Activated CD4-positive, alpha-beta T cell treated with anti-CD3 and anti-CD28 coated beads, Interleukin-2, amount 10 ng/mL, durations not matched to agents 24 days and 14 days (primary cell): ENCODE measurements at regions not wholly inside any gene's neighbourhood (a gene's known extent, or its start where the extent isn't known, plus 50 kb on each side); places are given as distances from the start of the nearest gene placed in this dataset.
"Not testable (repeated sequence)": the region's sequence is repeated elsewhere in the genome, so short reads cannot be mapped to it uniquely, and the experiment has no call there.

Experiments used
- DNase-seq: peaks from one replicate; pipeline ENCODE4 v3.0.0; 2022
- H3K27ac Mint-ChIP-seq: one replicate; pipeline ENCODE4 v1.8.0; 2022; ENCODE audit warnings: mild to moderate bottlenecking, mixed read lengths
- H3K27me3 Mint-ChIP-seq: one replicate; pipeline ENCODE4 v1.8.0; 2022; ENCODE audit warnings: mixed read lengths
- H3K36me3 Mint-ChIP-seq: one replicate; pipeline ENCODE4 v1.8.0; 2022; ENCODE audit warnings: low read depth, mild to moderate bottlenecking, mixed read lengths
- H3K4me1 Mint-ChIP-seq: one replicate; pipeline ENCODE4 v1.8.0; 2021; ENCODE audit warnings: mixed read lengths
- H3K4me3 Mint-ChIP-seq: one replicate; pipeline ENCODE4 v1.8.0; 2022; ENCODE audit warnings: mild to moderate bottlenecking, moderate library complexity, mixed read lengths
- H3K9me3 Mint-ChIP-seq: one replicate; pipeline ENCODE4 v1.8.0; 2021; ENCODE audit warnings: mixed read lengths
- intact Hi-C: fragments of 100-400 bp; cut with micrococcal nuclease; formaldehyde crosslinking; loops from one replicate; pipeline ENCODE4 v1.15.1; 2023

GRCh38 chr2:21234464-21235120 lies 110.8 kb downstream of the TDRD15 start:
- no peaks in the 10 kb centered on the region for H3K36me3 Mint-ChIP-seq
- H3K9me3 Mint-ChIP-seq, result peaks cover under 1% of the 10 kb centered on the region
- H3K4me3 Mint-ChIP-seq, result no peak overlapping the region
- H3K27me3 Mint-ChIP-seq, result no peaks in the 10 kb centered on the region
- H3K27ac Mint-ChIP-seq, result no peak overlapping the region
- intact Hi-C loops, result no loop called here
- no peak for DNase-seq
- no peaks in the 10 kb centered on the region for H3K4me1 Mint-ChIP-seq

- intact Hi-C loops, H3K36me3 Mint-ChIP-seq: not testable (repeated sequence)
Observed at GRCh38 chr2:21239749-21240148, 116.0 kb downstream of the TDRD15 start.

GRCh38 chr2:21244161-21244560 lies 120.4 kb downstream of the TDRD15 start:
- DNase-seq, result no peak
- Mint-ChIP-seq H3K9me3 (peaks cover 10% of the 10 kb centered on the region), H3K36me3 (no peaks in the 10 kb centered on the region), H3K27me3 (no peaks in the 10 kb centered on the region), H3K27ac (no peak overlapping the region), H3K4me3 (no peak overlapping the region), H3K4me1 (no peaks in the 10 kb centered on the region)
- intact Hi-C loops, result no loop called here

More at GRCh38 chr2:21239749-21240148, 116.0 kb downstream of the TDRD15 start:
- H3K27me3 Mint-ChIP-seq, DNase-seq, H3K27ac Mint-ChIP-seq, H3K4me3 Mint-ChIP-seq, H3K4me1 Mint-ChIP-seq, H3K9me3 Mint-ChIP-seq: not testable (repeated sequence)

- Mint-ChIP-seq H3K4me3 (no peak overlapping the region), H3K27ac (no peak overlapping the region), H3K4me1 (no peaks in the 10 kb centered on the region), H3K9me3 (no peaks in the 10 kb centered on the region), H3K36me3 (no peaks in the 10 kb centered on the region), H3K27me3 (no peaks in the 10 kb centered on the region)
- intact Hi-C loops, result no loop called here
- DNase-seq, result no peak
Observed at GRCh38 chr2:21245565-21245964, 121.8 kb downstream of the TDRD15 start.

- H3K9me3 Mint-ChIP-seq, result no peaks in the 10 kb centered on the region
- H3K4me1 Mint-ChIP-seq, result no peaks in the 10 kb centered on the region
- no peak for DNase-seq
- H3K27me3 Mint-ChIP-seq, result no peaks in the 10 kb centered on the region
- H3K36me3 Mint-ChIP-seq, result no peaks in the 10 kb centered on the region
- intact Hi-C loops, result no loop called here
- no peak overlapping the region for H3K4me3 Mint-ChIP-seq
- no peak overlapping the region for H3K27ac Mint-ChIP-seq
Observed at GRCh38 chr2:21249367-21249766, 125.6 kb downstream of the TDRD15 start.

GRCh38 chr2:21250673-21251072 lies 126.9 kb downstream of the TDRD15 start:
- DNase-seq, result no peak
- Mint-ChIP-seq H3K36me3 (no peaks in the 10 kb centered on the region), H3K27me3 (no peaks in the 10 kb centered on the region), H3K4me1 (no peaks in the 10 kb centered on the region), H3K4me3 (no peak overlapping the region), H3K27ac (no peak overlapping the region), H3K9me3 (no peaks in the 10 kb centered on the region)
- intact Hi-C loops, result no loop called here

- no peak overlapping the region for H3K27ac Mint-ChIP-seq
- H3K4me1 Mint-ChIP-seq, result no peaks in the 10 kb centered on the region
- no peaks in the 10 kb centered on the region for H3K27me3 Mint-ChIP-seq
- no peak overlapping the region for H3K4me3 Mint-ChIP-seq
- no peaks in the 10 kb centered on the region for H3K36me3 Mint-ChIP-seq
- H3K9me3 Mint-ChIP-seq, result no peaks in the 10 kb centered on the region
- DNase-seq, result peak; percentile 31
- intact Hi-C loops, result no loop called here
Observed at GRCh38 chr2:21251216-21251980, 127.6 kb downstream of the TDRD15 start.

GRCh38 chr2:21253311-21254027 lies 129.7 kb downstream of the TDRD15 start:
- H3K27me3 Mint-ChIP-seq, result no peaks in the 10 kb centered on the region
- no peak overlapping the region for H3K27ac Mint-ChIP-seq
- no peak for DNase-seq
- intact Hi-C loops, result no loop called here
- no peaks in the 10 kb centered on the region for H3K4me1 Mint-ChIP-seq
- no peaks in the 10 kb centered on the region for H3K9me3 Mint-ChIP-seq
- H3K4me3 Mint-ChIP-seq, result no peak overlapping the region
- H3K36me3 Mint-ChIP-seq, result no peaks in the 10 kb centered on the region

GRCh38 chr2:21254170-21254965 lies 130.6 kb downstream of the TDRD15 start:
- Mint-ChIP-seq H3K4me3 (no peak overlapping the region), H3K4me1 (no peaks in the 10 kb centered on the region)
- intact Hi-C loops, result no loop called here

GRCh38 chr2:21256006-21256405 lies 132.2 kb downstream of the TDRD15 start:
- H3K27me3 Mint-ChIP-seq, result no peaks in the 10 kb centered on the region
- no peak overlapping the region for H3K4me3 Mint-ChIP-seq
- no peaks in the 10 kb centered on the region for H3K9me3 Mint-ChIP-seq
- DNase-seq, result no peak
- H3K27ac Mint-ChIP-seq, result no peak overlapping the region
- intact Hi-C loops, result no loop called here
- H3K4me1 Mint-ChIP-seq, result no peaks in the 10 kb centered on the region
- no peaks in the 10 kb centered on the region for H3K36me3 Mint-ChIP-seq

More at GRCh38 chr2:21254170-21254965, 130.6 kb downstream of the TDRD15 start:
- Mint-ChIP-seq H3K9me3 (no peaks in the 10 kb centered on the region), H3K27ac (no peak overlapping the region), H3K27me3 (no peaks in the 10 kb centered on the region), H3K36me3 (no peaks in the 10 kb centered on the region)
- no peak for DNase-seq

- H3K9me3 Mint-ChIP-seq, result no peaks in the 10 kb centered on the region
- no peak overlapping the region for H3K4me3 Mint-ChIP-seq
- DNase-seq, result no peak
- intact Hi-C loops, result no loop called here
- H3K4me1 Mint-ChIP-seq, result no peaks in the 10 kb centered on the region
- H3K36me3 Mint-ChIP-seq, result no peaks in the 10 kb centered on the region
- H3K27ac Mint-ChIP-seq, result no peak overlapping the region
- no peaks in the 10 kb centered on the region for H3K27me3 Mint-ChIP-seq
Observed at GRCh38 chr2:21257621-21258020, 133.9 kb downstream of the TDRD15 start.

- H3K27ac Mint-ChIP-seq, result no peak overlapping the region
- H3K9me3 Mint-ChIP-seq, result no peaks in the 10 kb centered on the region
- intact Hi-C loops, result no loop called here
- no peak for DNase-seq
- no peaks in the 10 kb centered on the region for H3K27me3 Mint-ChIP-seq
- H3K36me3 Mint-ChIP-seq, result no peaks in the 10 kb centered on the region
- H3K4me1 Mint-ChIP-seq, result no peaks in the 10 kb centered on the region
- H3K4me3 Mint-ChIP-seq, result no peak overlapping the region
Observed at GRCh38 chr2:21258082-21258481, 134.3 kb downstream of the TDRD15 start.

GRCh38 chr2:21260311-21260710 lies 136.5 kb downstream of the TDRD15 start:
- H3K4me3 Mint-ChIP-seq, result no peak overlapping the region
- DNase-seq, result no peak
- no peaks in the 10 kb centered on the region for H3K27me3 Mint-ChIP-seq
- no peaks in the 10 kb centered on the region for H3K4me1 Mint-ChIP-seq
- H3K27ac Mint-ChIP-seq, result no peak overlapping the region
- H3K36me3 Mint-ChIP-seq, result no peaks in the 10 kb centered on the region
- intact Hi-C loops, result no loop called here
- H3K9me3 Mint-ChIP-seq, result no peaks in the 10 kb centered on the region
